HG03066 (cell line): ENCODE measurements at regions not wholly inside any gene's neighbourhood (a gene's known extent, or its start where the extent isn't known, plus 50 kb on each side); places are given as distances from the start of the nearest gene placed in this dataset.
A peak's percentile ranks its signal among the peaks of the same experiment; 100 is the strongest.

ENCODE experiments used
- ATAC-seq: cut with Tn5 transposase; IDR thresholded peaks from one replicate; pipeline ENCODE4 v1.9.1; 2021; ENCODE audit warnings: low read depth; ENCODE audit not compliant: unreplicated experiment

GRCh38 chr12:25712169-25712568, 159.1 kb upstream of the LMNTD1 start:
- ATAC-seq: no peak

- ATAC-seq: peak; percentile 99
Observed at GRCh38 chr12:25713264-25713663, 160.2 kb upstream of the LMNTD1 start.

GRCh38 chr12:25714198-25714984, 161.3 kb upstream of the LMNTD1 start:
- ATAC-seq: no peak

GRCh38 chr12:25715102-25715501, 162.0 kb upstream of the LMNTD1 start:
- no peak for ATAC-seq

GRCh38 chr12:25716842-25717241, 163.8 kb upstream of the LMNTD1 start:
- ATAC-seq: no peak

- ATAC-seq: no peak
Observed at GRCh38 chr12:25717552-25717951, 164.5 kb upstream of the LMNTD1 start.

- ATAC-seq: no peak
Observed at GRCh38 chr12:25718081-25718731, 165.1 kb upstream of the LMNTD1 start.

- ATAC-seq: no peak
Observed at GRCh38 chr12:25719505-25719904, 166.4 kb upstream of the LMNTD1 start.

- ATAC-seq: no peak
Observed at GRCh38 chr12:25723336-25723735, 170.3 kb upstream of the LMNTD1 start.

GRCh38 chr12:25723921-25724491, 170.9 kb upstream of the LMNTD1 start:
- ATAC-seq: no peak

GRCh38 chr12:25725470-25725869, 172.4 kb upstream of the LMNTD1 start:
- no peak for ATAC-seq

GRCh38 chr12:25725931-25726330, 172.8 kb upstream of the LMNTD1 start:
- no peak for ATAC-seq

- ATAC-seq: no peak
Observed at GRCh38 chr12:25728056-25728595, 175.0 kb upstream of the LMNTD1 start.

GRCh38 chr12:25730489-25731349, 177.6 kb upstream of the LMNTD1 start:
- no peak for ATAC-seq

- no peak for ATAC-seq
Observed at GRCh38 chr12:25733541-25733940, 180.5 kb upstream of the LMNTD1 start.

- peak; percentile 66 for ATAC-seq
Observed at GRCh38 chr12:25734529-25735180, 181.6 kb upstream of the LMNTD1 start.

- no peak for ATAC-seq
Observed at GRCh38 chr12:25740617-25741016, 187.5 kb upstream of the LMNTD1 start.

GRCh38 chr12:25741917-25742316, 188.8 kb upstream of the LMNTD1 start:
- no peak for ATAC-seq

- no peak for ATAC-seq
Observed at GRCh38 chr12:25743679-25744215, 190.7 kb upstream of the LMNTD1 start.

GRCh38 chr12:25744313-25744712, 191.2 kb upstream of the LMNTD1 start:
- ATAC-seq: no peak
